HG02759 (cell line): ENCODE measurements at regions not wholly inside any gene's neighbourhood (a gene's known extent, or its start where the extent isn't known, plus 50 kb on each side); places are given as distances from the start of the nearest gene placed in this dataset.
"Not testable (repeated sequence)": the region's sequence is repeated elsewhere in the genome, so short reads cannot be mapped to it uniquely, and the experiment has no call there.

Source experiments
- ATAC-seq: cut with Tn5 transposase; IDR thresholded peaks from one replicate; pipeline ENCODE4 v1.9.1; 2021; ENCODE audit warnings: mild to moderate bottlenecking, moderate library complexity; ENCODE audit not compliant: unreplicated experiment

GRCh38 chr1:234924450-234925355 is 203.9 kb downstream of the TOMM20 start:
- ATAC-seq: no peak

DNA sequence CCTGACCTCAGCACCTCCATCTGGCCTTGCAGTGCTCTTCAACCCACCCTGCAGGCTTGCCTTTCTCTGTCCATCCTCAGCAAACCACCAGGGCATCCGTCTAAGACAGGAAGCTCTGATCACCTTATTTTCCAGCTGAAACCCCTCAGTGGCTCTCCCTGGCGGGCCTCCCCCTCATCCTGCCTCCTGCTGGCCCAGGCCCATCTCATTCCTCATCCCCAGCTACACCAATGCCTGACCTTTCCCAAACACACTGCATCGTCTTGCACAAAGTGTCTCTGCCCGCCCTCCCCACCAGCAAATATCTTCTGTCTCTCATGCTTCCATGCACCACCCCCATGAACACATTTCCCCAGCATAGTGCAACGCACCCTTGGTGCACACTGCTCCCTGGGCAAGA is 205.0 kb downstream of the TOMM20 start:
- ATAC-seq: no peak

DNA sequence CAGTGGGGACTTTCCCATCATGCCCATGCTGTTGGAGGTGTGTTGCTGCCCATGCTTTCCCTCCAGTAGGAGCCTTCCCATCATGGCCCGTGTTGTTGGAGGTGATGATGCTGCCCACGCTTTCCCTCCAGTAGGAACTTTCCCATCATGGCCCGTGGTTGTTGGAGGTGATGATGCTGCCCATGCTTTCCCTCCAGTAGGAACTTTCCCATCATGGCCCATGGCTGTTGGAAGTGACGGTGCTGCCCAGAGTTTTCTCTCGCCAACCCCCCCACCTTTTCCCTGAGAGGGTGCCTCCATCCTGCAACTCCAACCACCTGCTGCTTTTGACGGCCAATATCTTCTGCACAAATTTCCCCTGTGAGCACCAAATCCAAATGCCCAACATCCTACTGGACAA is 205.7 kb downstream of the TOMM20 start:
- ATAC-seq: no peak

DNA sequence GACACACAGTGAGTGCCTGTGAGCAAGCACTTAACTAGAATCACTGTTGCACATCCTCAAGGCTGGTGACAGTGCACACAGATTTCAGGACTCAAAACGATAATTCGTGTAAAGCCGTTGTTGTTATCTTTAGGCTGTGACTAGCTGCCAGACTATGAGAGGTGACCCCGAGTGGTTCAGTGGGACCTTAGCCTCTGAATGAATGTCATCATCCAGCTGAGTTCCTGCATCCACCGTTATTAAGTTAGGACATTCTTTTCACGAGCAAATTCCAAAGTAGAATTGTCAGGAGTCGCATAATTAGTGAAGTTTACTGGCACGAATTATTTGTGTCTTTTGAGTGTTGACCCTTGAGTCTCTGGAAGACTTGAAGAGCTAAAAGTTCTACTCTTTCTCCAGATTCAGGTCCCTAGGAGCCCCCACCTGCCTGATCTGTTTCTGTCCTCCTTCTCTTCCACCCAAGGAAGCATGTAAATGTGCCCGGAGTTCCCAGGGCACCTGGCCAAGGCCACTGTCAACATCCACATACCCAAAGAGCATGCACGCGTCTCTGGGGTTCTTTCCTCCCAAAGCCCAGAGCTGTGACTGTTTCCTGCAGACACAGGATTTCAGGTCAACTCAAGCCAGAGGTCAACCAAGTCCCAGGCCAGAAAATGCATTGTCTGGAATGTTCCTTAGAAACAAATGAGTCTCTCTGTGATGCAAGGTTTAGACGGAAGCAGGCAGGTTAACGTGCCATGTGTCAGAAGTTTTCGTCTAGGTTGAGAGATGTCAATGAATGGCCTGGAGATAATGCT is 207.2 kb downstream of the TOMM20 start:
- no peak for ATAC-seq

GRCh38 chr1:234920843-234921140 is 207.8 kb downstream of the TOMM20 start:
- ATAC-seq: no peak

- ATAC-seq: no peak
Observed at GRCh38 chr1:234920136-234920842, 208.3 kb downstream of the TOMM20 start.

- no peak for ATAC-seq
Observed at GRCh38 chr1:234918961-234919761, 209.5 kb downstream of the TOMM20 start.

- no peak for ATAC-seq
Observed at GRCh38 chr1:234918181-234918841, 210.3 kb downstream of the TOMM20 start.

GRCh38 chr1:234917495-234918180 is 211.0 kb downstream of the TOMM20 start:
- no peak for ATAC-seq

- ATAC-seq: no peak
Observed at GRCh38 chr1:234916840-234917239, 211.8 kb downstream of the TOMM20 start.

GRCh38 chr1:234915924-234916675 is 212.5 kb downstream of the TOMM20 start:
- ATAC-seq: no peak

GRCh38 chr1:234914606-234915290 is 213.9 kb downstream of the TOMM20 start:
- ATAC-seq: no peak

DNA sequence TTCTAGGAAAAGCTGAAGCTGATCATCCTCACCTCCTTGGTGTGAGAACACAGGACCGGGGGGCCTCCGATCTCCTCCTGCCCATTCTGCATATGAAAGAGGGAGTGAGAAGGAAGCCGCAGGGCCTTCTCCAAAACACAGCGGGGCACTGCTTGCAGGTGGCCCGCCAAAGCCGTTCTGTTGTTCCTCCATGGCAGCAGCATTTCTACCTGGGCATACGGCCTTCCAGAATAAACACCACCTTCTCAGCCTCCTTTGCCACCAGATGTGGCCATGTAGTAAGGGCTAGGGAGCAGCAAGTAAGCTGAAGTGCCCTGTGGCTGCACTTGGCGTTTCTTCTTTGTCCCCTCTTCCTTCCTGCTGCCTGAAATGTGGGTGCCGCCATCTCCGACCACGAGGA is 214.9 kb downstream of the TOMM20 start:
- ATAC-seq: no peak

- ATAC-seq: no peak
Observed at GRCh38 chr1:234913278-234913649, 215.4 kb downstream of the TOMM20 start.

DNA sequence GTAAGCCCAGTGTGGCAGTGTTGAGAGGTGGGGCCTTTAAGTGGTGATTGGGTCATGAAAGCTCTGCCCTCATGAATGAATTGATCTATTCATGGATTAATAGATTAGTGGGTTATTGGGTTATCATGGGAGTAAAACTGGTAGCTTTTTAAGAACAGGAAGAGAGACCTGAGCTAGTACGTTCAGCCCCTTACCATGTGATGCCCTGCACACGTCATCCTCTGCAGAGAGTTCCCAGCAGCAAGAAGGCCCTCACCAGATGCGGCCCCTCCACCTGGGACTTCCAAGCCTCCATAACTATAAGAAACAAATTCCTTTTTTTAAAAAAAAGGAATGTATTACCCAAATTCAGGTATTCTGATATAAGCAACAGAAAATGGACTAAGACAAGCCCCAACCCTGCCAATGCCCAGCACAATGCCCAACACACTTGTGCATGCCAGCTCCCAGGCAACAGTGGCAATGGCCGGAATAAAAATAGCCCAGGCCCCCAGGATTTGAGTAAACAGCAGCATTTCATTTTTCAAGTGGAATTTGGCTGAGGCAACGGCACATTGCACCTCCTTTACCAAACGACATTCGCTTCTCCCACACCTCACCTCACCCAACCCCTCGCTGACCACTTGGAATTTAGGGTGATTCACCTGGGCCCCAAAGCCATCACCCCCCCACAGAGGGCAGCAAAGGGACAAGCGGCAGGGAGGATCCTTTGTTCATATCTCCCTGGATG is 215.9 kb downstream of the TOMM20 start:
- ATAC-seq: no peak

GRCh38 chr1:234911787-234912186 is 216.8 kb downstream of the TOMM20 start:
- no peak for ATAC-seq

DNA sequence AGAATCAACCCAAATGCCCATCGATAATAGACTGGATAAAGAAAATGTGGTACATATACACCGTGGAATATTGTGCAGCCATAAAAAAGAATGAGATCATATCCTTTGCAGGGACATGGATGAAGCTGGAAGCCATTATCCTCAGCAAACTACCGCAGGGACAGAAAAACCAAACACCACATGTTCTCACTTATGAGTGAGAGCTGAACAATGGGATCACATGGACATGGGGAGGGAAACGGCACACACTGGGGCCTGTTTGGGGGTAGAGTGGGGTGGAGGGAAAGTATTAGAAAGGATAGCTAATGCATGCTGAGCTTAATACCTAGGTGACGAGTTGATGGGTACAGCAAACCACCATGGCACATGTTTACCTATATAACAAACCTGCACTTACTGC is 217.5 kb downstream of the TOMM20 start:
- ATAC-seq: not testable (repeated sequence)

- no peak for ATAC-seq
Observed at GRCh38 chr1:234909851-234910250, 218.8 kb downstream of the TOMM20 start.
